NCI-H748 (cell line): ENCODE measurements at regions not wholly inside any gene's neighbourhood (a gene's known extent, or its start where the extent isn't known, plus 50 kb on each side); places are given as distances from the start of the nearest gene placed in this dataset.

Source experiments
- DNase-seq: peaks from one replicate; lab custom pipeline; 2025; ENCODE audit not compliant: unreplicated experiment; lab: John Stamatoyannopoulos, UW

DNA sequence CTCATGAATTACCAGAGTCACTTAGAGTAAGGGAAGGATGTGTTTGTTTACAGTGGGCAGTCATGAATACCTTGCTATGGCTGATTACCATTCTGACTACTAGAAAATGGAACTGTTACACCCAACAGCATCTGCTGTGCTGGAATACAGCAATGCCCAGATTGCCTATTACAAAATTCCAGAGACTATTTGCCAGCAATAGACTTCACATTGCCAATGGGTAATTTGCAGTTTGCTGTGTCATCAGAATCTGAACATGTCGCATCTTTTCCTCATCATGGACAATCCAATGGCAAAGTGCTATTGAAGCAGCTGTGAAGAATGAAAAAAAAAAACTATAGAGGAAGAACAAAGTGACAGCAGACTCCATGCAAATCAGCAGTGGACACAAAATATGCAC is 356.6 kb downstream of the CXXC4 start:
- DNase-seq = no peak

DNA sequence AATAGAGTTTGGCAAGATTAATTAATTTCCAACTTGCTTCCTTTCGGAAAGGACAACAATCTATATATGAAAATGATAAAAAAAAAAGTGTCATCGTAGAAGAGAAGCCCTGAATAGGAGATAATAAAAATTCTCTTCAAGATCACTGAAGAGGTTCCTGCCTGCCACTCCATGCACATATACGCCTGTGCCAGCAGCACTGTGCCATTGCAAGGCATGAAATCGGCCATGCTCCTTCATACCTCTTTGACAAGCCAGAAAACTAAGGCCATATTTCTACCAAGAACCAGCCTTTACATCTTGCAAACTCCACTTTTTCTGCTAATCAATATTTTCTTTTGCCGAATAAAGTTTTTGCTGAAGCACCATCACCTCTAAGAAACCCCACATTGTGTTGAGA is 365.5 kb downstream of the CXXC4 start:
- no peak for DNase-seq

DNA sequence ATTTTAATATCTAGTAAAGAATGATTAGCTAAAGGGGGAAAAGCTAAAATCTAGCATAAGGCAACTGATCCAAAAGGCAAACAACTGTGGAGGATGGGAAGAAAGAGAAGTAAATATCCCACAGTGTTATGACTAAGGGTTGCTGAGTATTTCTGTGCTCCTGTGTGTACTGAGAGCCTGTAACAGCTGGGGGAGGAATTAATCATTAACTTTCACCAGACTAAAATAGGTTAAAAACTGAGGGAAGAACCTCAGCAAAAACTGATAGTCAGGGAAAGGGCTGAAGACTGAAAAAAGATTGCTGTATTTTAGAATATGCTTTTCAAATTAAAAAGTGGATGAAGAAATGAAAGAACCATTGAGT is 365.9 kb downstream of the CXXC4 start:
- no peak for DNase-seq

GRCh38 chr4:104128031-104128849 is 366.5 kb downstream of the CXXC4 start:
- no peak for DNase-seq

- no peak for DNase-seq
Observed at GRCh38 chr4:104123021-104123420, 371.7 kb downstream of the CXXC4 start.

DNA sequence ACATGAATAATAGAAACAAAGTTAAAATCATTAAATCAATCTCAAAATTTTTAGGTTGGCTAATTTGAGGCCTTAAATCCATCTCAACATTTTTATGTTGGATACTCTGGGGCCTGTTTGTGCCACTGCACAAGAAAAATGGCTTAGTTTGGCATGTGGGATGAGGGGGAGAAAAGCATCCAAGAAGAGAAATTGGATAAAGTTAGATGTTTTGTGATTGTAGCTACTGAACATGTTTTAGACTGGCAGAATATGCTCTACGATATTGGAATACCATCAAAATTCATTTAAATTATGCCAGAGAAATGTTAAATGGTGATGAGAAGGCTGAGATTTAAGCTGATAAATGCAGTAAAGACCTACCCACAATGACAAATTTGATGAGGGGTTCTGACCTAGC is 376.9 kb downstream of the CXXC4 start:
- no peak for DNase-seq

- DNase-seq = no peak
Observed at GRCh38 chr4:104113850-104114249, 380.8 kb downstream of the CXXC4 start.

GRCh38 chr4:104099141-104099540 is 379.4 kb upstream of the TACR3 start:
- DNase-seq = no peak

DNA sequence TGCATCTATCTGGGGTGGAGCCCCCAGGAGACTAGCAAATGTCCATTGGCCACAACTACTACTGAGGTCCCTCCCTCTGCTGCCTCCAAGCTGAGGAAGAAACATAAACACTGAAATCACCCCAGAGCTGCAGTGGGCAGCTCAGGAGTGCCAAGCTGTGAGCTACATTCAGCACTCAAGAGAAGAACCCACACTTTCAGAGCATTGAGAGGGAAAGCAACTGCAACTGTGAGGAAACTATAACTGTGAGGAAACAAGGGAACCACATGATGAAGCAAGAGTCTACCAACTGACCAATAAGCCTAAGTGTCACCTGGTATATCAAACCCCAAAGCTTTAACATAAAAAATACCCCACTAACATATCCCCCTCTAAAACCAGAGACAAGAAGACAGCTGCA is 373.5 kb upstream of the TACR3 start:
- DNase-seq = no peak

GRCh38 chr4:104073229-104073628 is 353.4 kb upstream of the TACR3 start:
- peak; percentile 40 for DNase-seq

GRCh38 chr4:104066533-104066932 is 346.7 kb upstream of the TACR3 start:
- no peak for DNase-seq

DNA sequence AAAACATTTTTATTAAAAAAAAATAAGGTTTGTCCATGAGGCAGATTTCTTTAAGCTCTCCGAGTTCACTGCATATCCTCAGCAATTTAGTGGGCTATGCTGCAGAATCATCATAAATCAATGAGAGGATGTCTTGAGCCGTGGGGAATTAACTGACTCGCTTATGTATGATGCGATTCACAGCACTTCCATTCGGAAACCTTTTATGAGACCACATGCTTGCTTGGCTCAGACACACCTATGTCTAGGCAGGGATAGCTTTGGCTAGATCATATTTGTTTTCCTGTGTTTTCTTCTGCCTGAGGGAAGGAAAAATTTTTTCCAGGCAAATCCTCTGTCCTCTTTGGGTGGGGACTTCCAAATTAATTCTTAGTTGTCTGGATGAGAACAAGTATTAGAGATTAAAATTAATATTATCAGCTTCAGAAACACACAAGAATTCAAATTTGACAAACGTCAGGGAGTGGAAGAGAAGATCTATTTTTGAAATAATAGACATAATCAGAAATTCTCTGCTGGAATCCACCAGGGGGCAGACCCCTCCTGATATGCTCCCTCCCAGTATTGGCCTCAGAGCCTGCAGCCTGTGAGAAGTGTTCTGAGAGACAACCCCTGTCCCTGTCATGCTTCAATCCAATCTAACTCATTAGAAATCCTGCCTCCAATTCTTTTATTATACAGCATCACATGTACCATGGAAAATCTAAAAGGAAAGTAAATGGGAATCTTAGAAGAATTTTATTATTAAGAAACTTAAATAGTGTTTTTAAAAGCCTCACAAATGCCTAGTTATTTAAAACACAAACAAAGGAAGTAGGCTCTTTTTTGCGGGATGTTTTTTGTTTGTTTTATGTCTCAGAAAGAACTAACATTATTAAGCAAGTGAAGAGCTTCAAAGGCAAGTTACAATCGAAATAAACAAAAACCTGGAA is 345.1 kb upstream of the TACR3 start:
- DNase-seq = peak; percentile 79

DNA sequence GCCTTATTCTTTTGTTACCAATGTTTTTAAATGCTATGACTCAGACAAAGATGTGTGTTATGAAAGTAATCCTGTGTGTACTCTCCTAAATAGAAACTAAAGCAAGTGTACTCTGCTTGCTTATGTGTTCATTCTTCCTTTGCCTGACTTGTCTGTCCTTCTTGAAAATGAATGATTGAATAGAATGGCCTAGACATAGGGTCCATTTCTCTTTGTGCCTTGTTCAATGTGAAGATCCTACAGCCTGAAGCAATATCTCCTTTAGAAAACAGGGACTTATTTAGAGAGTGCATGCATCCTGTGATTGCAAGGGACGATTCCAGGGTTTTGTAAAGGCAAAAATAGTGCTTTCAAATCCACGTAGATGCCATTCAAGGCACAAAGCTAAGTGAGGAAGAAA is 343.6 kb upstream of the TACR3 start:
- no peak for DNase-seq

DNA sequence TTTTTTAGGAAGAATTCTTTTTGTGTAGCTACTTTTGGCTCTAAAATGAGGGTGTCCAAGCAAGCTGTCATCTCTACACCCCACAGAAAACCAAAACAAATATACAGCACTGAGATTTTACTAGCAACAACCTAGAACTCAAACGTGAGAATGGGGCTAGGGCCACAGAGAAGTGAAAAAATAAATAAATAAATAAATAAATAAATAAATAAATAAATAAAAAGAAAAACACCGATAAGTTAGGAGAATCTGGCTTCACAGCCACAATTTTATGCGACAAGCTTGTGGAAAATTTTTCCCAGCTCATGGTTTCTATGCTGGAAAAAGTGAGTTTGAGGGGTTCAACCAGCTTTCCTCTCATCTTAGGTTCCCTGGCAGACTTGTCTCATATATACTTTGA is 324.6 kb upstream of the TACR3 start:
- DNase-seq = no peak

GRCh38 chr4:104032896-104033295 is 313.1 kb upstream of the TACR3 start:
- no peak for DNase-seq

DNA sequence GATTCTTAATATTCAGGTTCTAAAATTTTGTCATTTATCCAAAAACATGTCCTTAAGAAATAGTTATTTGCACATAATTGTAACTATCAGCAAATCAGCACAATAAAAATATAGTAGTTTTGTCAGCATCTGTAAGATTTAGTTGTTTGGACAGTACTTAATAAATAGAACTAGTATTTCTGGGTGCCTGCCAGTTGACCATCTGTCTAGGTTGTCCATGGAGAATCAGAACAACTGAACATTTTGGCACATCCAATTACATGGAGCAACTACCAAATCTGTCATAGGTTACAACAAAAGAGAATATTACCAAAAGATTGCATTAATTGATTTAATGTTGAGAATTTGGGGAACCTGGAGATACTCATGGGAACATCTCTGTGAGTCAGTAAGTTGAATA is 305.5 kb upstream of the TACR3 start:
- DNase-seq = no peak

- DNase-seq = no peak
Observed at GRCh38 chr4:104022831-104023230, 303.0 kb upstream of the TACR3 start.

DNA sequence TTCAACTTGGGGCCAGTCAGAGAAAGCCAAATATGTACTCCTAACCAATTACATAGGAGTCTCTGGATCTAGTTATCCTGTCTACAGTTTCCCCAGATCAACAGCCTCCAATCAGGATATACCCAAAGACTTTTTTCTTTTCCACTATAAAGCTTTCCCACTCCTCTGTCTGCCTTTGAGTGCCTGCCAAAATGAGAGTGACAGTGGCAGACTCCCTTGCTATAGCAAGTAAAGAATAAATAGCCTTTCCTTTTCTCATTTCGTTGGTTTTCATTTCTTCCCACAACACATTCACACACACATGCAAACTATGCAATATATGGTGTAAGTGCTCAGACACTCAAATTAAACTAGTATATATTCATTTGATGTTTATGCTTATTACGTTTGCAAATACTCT is 302.4 kb upstream of the TACR3 start:
- no peak for DNase-seq

DNA sequence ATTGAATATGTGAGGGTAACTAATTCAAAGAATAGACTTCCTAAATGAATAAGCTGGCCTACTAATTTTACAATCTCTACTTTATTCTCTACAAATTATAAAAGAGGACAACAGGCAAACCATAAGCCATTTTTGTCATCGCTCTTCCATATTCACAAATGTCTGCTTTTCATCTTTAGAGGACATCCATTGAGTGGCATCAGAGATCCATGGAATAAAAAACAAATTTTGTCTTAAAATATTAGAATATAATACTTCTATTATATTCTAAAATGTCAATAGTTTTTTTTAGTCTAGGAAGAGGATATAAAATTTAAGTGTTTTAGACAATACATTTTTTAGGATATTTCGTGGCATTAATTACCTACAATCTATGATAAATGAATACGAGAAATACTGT is 300.9 kb upstream of the TACR3 start:
- no peak for DNase-seq

DNA sequence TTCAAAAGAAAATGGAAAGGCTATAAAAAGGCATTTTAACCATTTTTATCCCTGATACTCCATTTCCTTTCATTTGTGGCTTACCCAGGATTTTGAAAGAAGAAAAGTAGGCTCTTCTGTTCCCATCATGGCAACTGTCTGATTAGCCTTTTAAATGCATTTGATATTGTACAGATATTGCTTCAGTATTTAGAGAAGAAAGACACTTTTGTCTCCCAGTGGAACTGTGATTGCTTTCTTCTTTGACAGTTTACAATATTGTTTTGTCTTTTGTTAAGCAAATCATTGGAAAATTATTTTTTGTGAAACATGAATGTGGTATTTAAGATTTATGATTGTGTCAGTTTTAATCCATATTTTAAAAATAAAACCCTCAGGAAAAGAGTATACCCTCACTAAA is 297.4 kb upstream of the TACR3 start:
- DNase-seq = no peak

- DNase-seq = peak; percentile 51
Observed at GRCh38 chr4:104015680-104016079, 295.9 kb upstream of the TACR3 start.

GRCh38 chr4:104010722-104011121 is 290.9 kb upstream of the TACR3 start:
- DNase-seq = no peak
